ENCODE measurements at regions not wholly inside any gene's neighbourhood (a gene's known extent, or its start where the extent isn't known, plus 50 kb on each side); places are given as distances from the start of the nearest gene placed in this dataset.

GRCh38 chr3:78139166-78139565 lies 1099.3 kb downstream of the ROBO2 start:
- H2AFZ ChIP-seq (ENCODE audit: low read depth, low read length) = no peak overlapping the region
- H3K27me3 ChIP-seq (ENCODE audit: control insufficient read depth in 2 of 2, insufficient read depth in 2 of 2, low read length in 2 of 2) = no peaks in the 10 kb centered on the region
- TF ChIP-seq FOS (IDR thresholded peaks at IDR 0.05; ENCODE audit: borderline replicate concordance, insufficient read depth, low read length) (peak; percentile 80), JUN (IDR thresholded peaks at IDR 0.05; ENCODE audit: borderline replicate concordance, insufficient read depth, insufficient read length, low read depth) (peak; percentile 75), EZH2 (IDR thresholded peaks at IDR 0.05; ENCODE audit: borderline replicate concordance, low read depth, low read length, severe bottlenecking) (no peak), GATA2 (IDR thresholded peaks at IDR 0.05; ENCODE audit: insufficient read depth, insufficient read length, low read depth, low read length) (peak; percentile 29), MYC (IDR thresholded peaks at IDR 0.05; ENCODE audit: low read depth, low read length) (no peak)
- H3K9me3 ChIP-seq (replicated peaks; ENCODE audit: control insufficient read depth, insufficient read depth, low read length) = no peaks in the 10 kb centered on the region
- DNase-seq (ENCODE audit: low read depth, low spot score) = peak; percentile 71
- H3K9ac ChIP-seq (replicated peaks; ENCODE audit: extremely low read depth, insufficient read depth, low read length) = peak overlapping the region; percentile 47
- BruUV-seq (replicated peaks) = no TSS peak
- H3K4me3 ChIP-seq (replicated peaks in 1 of 3; ENCODE audit: insufficient read depth in 1 of 3, low read depth in 1 of 3, low read length in 3 of 3) = no peak overlapping the region
- no peaks in the 10 kb centered on the region for H3K9me1 ChIP-seq (replicated peaks; ENCODE audit: control insufficient read depth, extremely low read depth, insufficient read depth, low read length)
- no peaks in the 10 kb centered on the region for H3K79me2 ChIP-seq (ENCODE audit: control insufficient read depth, insufficient read depth, low read length)
- CTCF ChIA-PET = interaction anchor here (0.6 to 3.3 kb wide), 7 partner anchors 16 to 819 kb away, joined by 3 to 14 read pairs (median 4); no protein-coding TSS in a partner anchor
- H3K4me2 ChIP-seq (ENCODE audit: insufficient read depth, low read length) = peak overlapping the region; percentile 54
- peak overlapping the region; percentile 67 for H3K27ac ChIP-seq (ENCODE audit: insufficient read depth, low read depth, low read length)
- no peaks in the 10 kb centered on the region for H4K20me1 ChIP-seq (replicated peaks; ENCODE audit: control insufficient read depth, extremely low read depth, insufficient read depth, low read length)
- peaks cover 53% of the 10 kb centered on the region for H3K4me1 ChIP-seq (ENCODE audit: control insufficient read depth, extremely low read depth, insufficient read depth, low read length)
- dilution Hi-C loops (cut with MboI; ENCODE audit: extremely low pct_ligation_motif_present, low sequenced_read_pairs) (no loop called here), intact Hi-C loops (cut with micrococcal nuclease) (no loop called here)
- H3K36me3 ChIP-seq (ENCODE audit: control insufficient read depth in 2 of 2, extremely low read depth in 1 of 2, insufficient read depth in 2 of 2, low read length in 2 of 2) = no peaks in the 10 kb centered on the region
- peak; percentile 73 for FAIRE-seq
- POLR2A ChIA-PET = interaction anchor here (0.5 kb wide), 1 partner anchor 259 kb away, joined by 3 read pairs; no protein-coding TSS in a partner anchor

- FAIRE-seq (no peak), DNase-seq (ENCODE audit: low read depth, low spot score) (peak; percentile 26)
- dilution Hi-C loops (cut with MboI; ENCODE audit: extremely low pct_ligation_motif_present, low sequenced_read_pairs) = no loop called here
- peak overlapping the region; percentile 67 for H3K27ac ChIP-seq (ENCODE audit: insufficient read depth, low read depth, low read length)
- no peaks in the 10 kb centered on the region for H3K79me2 ChIP-seq (ENCODE audit: control insufficient read depth, insufficient read depth, low read length)
- intact Hi-C loops (cut with micrococcal nuclease) = no loop called here
- no peaks in the 10 kb centered on the region for H3K9me3 ChIP-seq (replicated peaks; ENCODE audit: control insufficient read depth, insufficient read depth, low read length)
- peak overlapping the region; percentile 54 for H3K4me2 ChIP-seq (ENCODE audit: insufficient read depth, low read length)
- peak overlapping the region in 1 of 3 experiments; percentile 12 for H3K4me3 ChIP-seq (replicated peaks in 1 of 3; ENCODE audit: insufficient read depth in 1 of 3, low read depth in 1 of 3, low read length in 3 of 3)
- no peaks in the 10 kb centered on the region for H3K36me3 ChIP-seq (ENCODE audit: control insufficient read depth in 2 of 2, extremely low read depth in 1 of 2, insufficient read depth in 2 of 2, low read length in 2 of 2)
- no peak overlapping the region for H2AFZ ChIP-seq (ENCODE audit: low read depth, low read length)
- H3K4me1 ChIP-seq (ENCODE audit: control insufficient read depth, extremely low read depth, insufficient read depth, low read length) = peaks cover 53% of the 10 kb centered on the region
- CTCF ChIA-PET = interaction anchor here (0.9 to 3.3 kb wide), 10 partner anchors 20 to 820 kb away, joined by 3 to 17 read pairs (median 5); no protein-coding TSS in a partner anchor
- no peaks in the 10 kb centered on the region for H4K20me1 ChIP-seq (replicated peaks; ENCODE audit: control insufficient read depth, extremely low read depth, insufficient read depth, low read length)
- H3K9ac ChIP-seq (replicated peaks; ENCODE audit: extremely low read depth, insufficient read depth, low read length) = peak overlapping the region; percentile 47
- BruUV-seq (replicated peaks) = no TSS peak
- POLR2A ChIA-PET = interaction anchor here (0.6 kb wide), 1 partner anchor 895 kb away, joined by 3 read pairs; no protein-coding TSS in a partner anchor
- H3K27me3 ChIP-seq (ENCODE audit: control insufficient read depth in 2 of 2, insufficient read depth in 2 of 2, low read length in 2 of 2) = no peaks in the 10 kb centered on the region
- TF ChIP-seq POLR2AphosphoS5 (IDR thresholded peaks at IDR 0.05; ENCODE audit: insufficient read depth, low read depth, low read length) (no peak), GATA2 (IDR thresholded peaks at IDR 0.05; ENCODE audit: insufficient read depth, insufficient read length, low read depth, low read length) (no peak), POLR2A (IDR thresholded peaks at IDR 0.05; ENCODE audit: low read depth, low read length) (no peak), FOS (IDR thresholded peaks at IDR 0.05; ENCODE audit: borderline replicate concordance, insufficient read depth, low read length) (no peak), EZH2 (IDR thresholded peaks at IDR 0.05; ENCODE audit: borderline replicate concordance, low read depth, low read length, severe bottlenecking) (no peak), JUN (IDR thresholded peaks at IDR 0.05; ENCODE audit: borderline replicate concordance, insufficient read depth, insufficient read length, low read depth) (no peak), MYC (IDR thresholded peaks at IDR 0.05; ENCODE audit: low read depth, low read length) (no peak)
- TF ChIP-seq, protein P1, sequence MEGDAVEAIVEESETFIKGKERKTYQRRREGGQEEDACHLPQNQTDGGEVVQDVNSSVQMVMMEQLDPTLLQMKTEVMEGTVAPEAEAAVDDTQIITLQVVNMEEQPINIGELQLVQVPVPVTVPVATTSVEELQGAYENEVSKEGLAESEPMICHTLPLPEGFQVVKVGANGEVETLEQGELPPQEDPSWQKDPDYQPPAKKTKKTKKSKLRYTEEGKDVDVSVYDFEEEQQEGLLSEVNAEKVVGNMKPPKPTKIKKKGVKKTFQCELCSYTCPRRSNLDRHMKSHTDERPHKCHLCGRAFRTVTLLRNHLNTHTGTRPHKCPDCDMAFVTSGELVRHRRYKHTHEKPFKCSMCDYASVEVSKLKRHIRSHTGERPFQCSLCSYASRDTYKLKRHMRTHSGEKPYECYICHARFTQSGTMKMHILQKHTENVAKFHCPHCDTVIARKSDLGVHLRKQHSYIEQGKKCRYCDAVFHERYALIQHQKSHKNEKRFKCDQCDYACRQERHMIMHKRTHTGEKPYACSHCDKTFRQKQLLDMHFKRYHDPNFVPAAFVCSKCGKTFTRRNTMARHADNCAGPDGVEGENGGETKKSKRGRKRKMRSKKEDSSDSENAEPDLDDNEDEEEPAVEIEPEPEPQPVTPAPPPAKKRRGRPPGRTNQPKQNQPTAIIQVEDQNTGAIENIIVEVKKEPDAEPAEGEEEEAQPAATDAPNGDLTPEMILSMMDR (IDR thresholded peaks at IDR 0.05; ENCODE audit: extremely low read depth in 1 of 2, insufficient read depth in 1 of 2, low read depth in 1 of 2, low read length in 2 of 2) = no peak
- TF ChIP-seq, protein P2, sequence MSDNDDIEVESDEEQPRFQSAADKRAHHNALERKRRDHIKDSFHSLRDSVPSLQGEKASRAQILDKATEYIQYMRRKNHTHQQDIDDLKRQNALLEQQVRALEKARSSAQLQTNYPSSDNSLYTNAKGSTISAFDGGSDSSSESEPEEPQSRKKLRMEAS (IDR thresholded peaks at IDR 0.05; ENCODE audit: insufficient read depth, insufficient read length) = no peak
- no peaks in the 10 kb centered on the region for H3K9me1 ChIP-seq (replicated peaks; ENCODE audit: control insufficient read depth, extremely low read depth, insufficient read depth, low read length)
These were observed 1100.4 kb downstream of the ROBO2 start for GRCh38 chr3:78140274-78140673.

All from endothelial cell of umbilical vein (primary cell).